ENCODE measurements at regions not wholly inside any gene's neighbourhood (a gene's known extent, or its start where the extent isn't known, plus 50 kb on each side); places are given as distances from the start of the nearest gene placed in this dataset.

- H3K27ac ChIP-seq (ENCODE audit: low read depth, low read length), result no peak overlapping the region
Measured at GRCh38 chr2:236943841-236944513, 141.7 kb upstream of the COPS8 start.

GRCh38 chr2:236944561-236944960, 141.1 kb upstream of the COPS8 start:
- Histone ChIP-seq H3K4me1 (ENCODE audit: insufficient read depth, low read length) (no peaks in the 10 kb centered on the region), H3K27me3 (ENCODE audit: insufficient read depth, low read length) (peaks cover 2% of the 10 kb centered on the region), H2AFZ (ENCODE audit: low read length) (no peak overlapping the region), H3K27ac (ENCODE audit: low read depth, low read length) (no peak overlapping the region), H3K79me2 (ENCODE audit: insufficient read depth, low read length) (no peaks in the 10 kb centered on the region), H4K20me1 (ENCODE audit: insufficient read depth, low read length) (no peaks in the 10 kb centered on the region), H3K9me3 (ENCODE audit: low read depth, low read length) (no peaks in the 10 kb centered on the region), H3K4me3 (ENCODE audit: insufficient read depth, low read length) (no peak overlapping the region), H3K36me3 (ENCODE audit: insufficient read depth, low read length) (no peaks in the 10 kb centered on the region), H3K4me2 (ENCODE audit: insufficient read depth, low read length) (no peak overlapping the region)
- no peak for DNase-seq (ENCODE audit: insufficient read length, low spot score, missing footprints)
- no peak for TF ChIP-seq CTCF (IDR thresholded peaks at IDR 0.05; ENCODE audit: extremely low read depth, low read depth, low read length)

More at GRCh38 chr2:236943841-236944513, 141.7 kb upstream of the COPS8 start:
- Histone ChIP-seq H3K4me2 (ENCODE audit: insufficient read depth, low read length) (no peak overlapping the region), H2AFZ (ENCODE audit: low read length) (no peak overlapping the region), H3K4me1 (ENCODE audit: insufficient read depth, low read length) (no peaks in the 10 kb centered on the region), H4K20me1 (ENCODE audit: insufficient read depth, low read length) (no peaks in the 10 kb centered on the region), H3K9me3 (ENCODE audit: low read depth, low read length) (no peaks in the 10 kb centered on the region), H3K27me3 (ENCODE audit: insufficient read depth, low read length) (peaks cover 2% of the 10 kb centered on the region), H3K36me3 (ENCODE audit: insufficient read depth, low read length) (no peaks in the 10 kb centered on the region), H3K79me2 (ENCODE audit: insufficient read depth, low read length) (no peaks in the 10 kb centered on the region), H3K4me3 (ENCODE audit: insufficient read depth, low read length) (no peak overlapping the region)
- TF ChIP-seq CTCF (IDR thresholded peaks at IDR 0.05; ENCODE audit: extremely low read depth, low read depth, low read length), result no peak
- DNase-seq (ENCODE audit: insufficient read length, low spot score, missing footprints), result no peak

GRCh38 chr2:236945431-236946016, 140.2 kb upstream of the COPS8 start:
- DNase-seq (ENCODE audit: insufficient read length, low spot score, missing footprints), result no peak
- Histone ChIP-seq H3K79me2 (ENCODE audit: insufficient read depth, low read length) (no peaks in the 10 kb centered on the region), H3K4me2 (ENCODE audit: insufficient read depth, low read length) (no peak overlapping the region), H3K4me3 (ENCODE audit: insufficient read depth, low read length) (no peak overlapping the region), H3K27ac (ENCODE audit: low read depth, low read length) (no peak overlapping the region), H3K27me3 (ENCODE audit: insufficient read depth, low read length) (peaks cover 2% of the 10 kb centered on the region), H3K36me3 (ENCODE audit: insufficient read depth, low read length) (no peaks in the 10 kb centered on the region), H4K20me1 (ENCODE audit: insufficient read depth, low read length) (no peaks in the 10 kb centered on the region), H3K4me1 (ENCODE audit: insufficient read depth, low read length) (no peaks in the 10 kb centered on the region), H3K9me3 (ENCODE audit: low read depth, low read length) (no peaks in the 10 kb centered on the region), H2AFZ (ENCODE audit: low read length) (no peak overlapping the region)
- TF ChIP-seq CTCF (IDR thresholded peaks at IDR 0.05; ENCODE audit: extremely low read depth, low read depth, low read length), result no peak

- no peaks in the 10 kb centered on the region for H3K36me3 ChIP-seq (ENCODE audit: insufficient read depth, low read length)
- no peak overlapping the region for H3K4me2 ChIP-seq (ENCODE audit: insufficient read depth, low read length)
- no peak for TF ChIP-seq CTCF (IDR thresholded peaks at IDR 0.05; ENCODE audit: extremely low read depth, low read depth, low read length)
- no peak overlapping the region for H3K4me3 ChIP-seq (ENCODE audit: insufficient read depth, low read length)
- H4K20me1 ChIP-seq (ENCODE audit: insufficient read depth, low read length), result no peaks in the 10 kb centered on the region
- H3K27ac ChIP-seq (ENCODE audit: low read depth, low read length), result no peak overlapping the region
- H3K4me1 ChIP-seq (ENCODE audit: insufficient read depth, low read length), result no peaks in the 10 kb centered on the region
- H3K79me2 ChIP-seq (ENCODE audit: insufficient read depth, low read length), result no peaks in the 10 kb centered on the region
- no peaks in the 10 kb centered on the region for H3K27me3 ChIP-seq (ENCODE audit: insufficient read depth, low read length)
- H3K9me3 ChIP-seq (ENCODE audit: low read depth, low read length), result no peaks in the 10 kb centered on the region
- DNase-seq (ENCODE audit: insufficient read length, low spot score, missing footprints), result no peak
- no peak overlapping the region for H2AFZ ChIP-seq (ENCODE audit: low read length)
Measured at GRCh38 chr2:236946871-236947270, 138.8 kb upstream of the COPS8 start.
